HEK293 (cell line): ENCODE measurements at regions not wholly inside any gene's neighbourhood (a gene's known extent, or its start where the extent isn't known, plus 50 kb on each side); places are given as distances from the start of the nearest gene placed in this dataset.
A peak's percentile ranks its signal among the peaks of the same experiment; 100 is the strongest.

ENCODE experiments used
- CTCF ChIP-seq: fragments of 450-650 bp; formaldehyde crosslinking; IDR thresholded peaks from 2 replicates; pipeline ENCODE4 v1.5.1; 2016; ENCODE audit warnings: missing biosample characterization, missing genetic modification characterization
- GLI4 ChIP-seq: fragments of 450-650 bp; formaldehyde crosslinking; IDR thresholded peaks from 2 replicates; pipeline ENCODE4 v1.5.1; 2016; ENCODE audit warnings: missing biosample characterization, missing genetic modification characterization
- GLIS1 ChIP-seq: fragments of 450-650 bp; formaldehyde crosslinking; IDR thresholded peaks from 2 replicates; pipeline ENCODE4 v1.5.1; 2016; ENCODE audit warnings: missing biosample characterization, missing genetic modification characterization
- KLF16 ChIP-seq: fragments of 450-650 bp; formaldehyde crosslinking; IDR thresholded peaks from 2 replicates; pipeline ENCODE4 v1.5.1; 2017; ENCODE audit warnings: missing biosample characterization, missing genetic modification characterization
- TCF7L2 ChIP-seq: IDR thresholded peaks from 2 replicates; pipeline ENCODE4 v1.6.1; 2011; ENCODE audit warnings: low read depth, mild to moderate bottlenecking, inconsistent platforms, low read length, moderate library complexity, borderline replicate concordance
- YY1 ChIP-seq: fragments of 450-650 bp; formaldehyde crosslinking; IDR thresholded peaks from 2 replicates; pipeline ENCODE4 v1.5.1; 2018; ENCODE audit warnings: missing biosample characterization, missing genetic modification characterization
- ZBTB7A ChIP-seq: fragments of 450-650 bp; formaldehyde crosslinking; IDR thresholded peaks from 2 replicates; pipeline ENCODE4 v1.5.1; 2016; ENCODE audit warnings: low read depth, missing biosample characterization, missing genetic modification characterization
- ZNF354C ChIP-seq: fragments of 450-650 bp; formaldehyde crosslinking; IDR thresholded peaks from 2 replicates; pipeline ENCODE4 v1.5.1; 2016; ENCODE audit warnings: missing biosample characterization, missing genetic modification characterization, low read depth, borderline replicate concordance
- ZNF621 ChIP-seq: fragments of 450-650 bp; formaldehyde crosslinking; IDR thresholded peaks from 2 replicates; pipeline ENCODE4 v1.5.1; 2017; ENCODE audit warnings: missing biosample characterization, missing genetic modification characterization
- ZNF664 ChIP-seq: fragments of 450-650 bp; formaldehyde crosslinking; IDR thresholded peaks from 2 replicates; pipeline ENCODE4 v1.5.1; 2016; ENCODE audit warnings: missing biosample characterization, missing genetic modification characterization

- no peak for TF ChIP-seq ZNF621 (tag by site-specific recombination)
- no peak for TF ChIP-seq CTCF (tag by site-specific recombination)
- no peak for TF ChIP-seq KLF16
- TF ChIP-seq ZBTB7A (tag by site-specific recombination), result no peak
- no peak for TF ChIP-seq YY1 (tag by site-specific recombination)
- TF ChIP-seq ZNF664, result no peak
- TF ChIP-seq GLIS1 (tag by site-specific recombination), result peak; percentile 74
- no peak for TF ChIP-seq TCF7L2
- no peak for TF ChIP-seq GLI4 (tag by site-specific recombination)
- no peak for TF ChIP-seq ZNF354C
Observed at GRCh38 chr5:138661991-138662434, 86.8 kb upstream of the HSPA9 start.
